OCI-LY7 (cell line): ENCODE measurements at regions not wholly inside any gene's neighbourhood (a gene's known extent, or its start where the extent isn't known, plus 50 kb on each side); places are given as distances from the start of the nearest gene placed in this dataset.
A peak's percentile ranks its signal among the peaks of the same experiment; 100 is the strongest.

Source experiments
- BruUV-seq: library from RNA; stranded (reverse); fragments of 400-500 nt; replicated peaks from 2 replicates; lab custom pipeline; 2021; lab: Mats Ljungman, UMichigan
- CTCF ChIA-PET: fragments of 300-600 bp; sonication (Branson Sonifier 250); formaldehyde crosslinking; loops from one replicate; lab custom pipeline; 2022; ENCODE audit warnings: antibody characterized with exemption; ENCODE audit not compliant: unreplicated experiment; lab: Charles Lee
- POLR2A ChIA-PET: fragments of 300-600 bp; sonication (Branson Sonifier 250); formaldehyde crosslinking; loops from one replicate; lab custom pipeline; 2022; ENCODE audit warnings: antibody characterized with exemption; lab: Charles Lee
- DNase-seq: peaks from one replicate; pipeline ENCODE4 v3.0.0-alpha.2; 2015; ENCODE audit warnings: low spot score
- H2AFZ ChIP-seq: fragments of 200-600 bp; sonication (generic), shearing (Covaris generic); 2 replicates; pipeline ENCODE4 v1.6.1; 2014; ENCODE audit warnings: mild to moderate bottlenecking, antibody characterized with exemption, low read length, moderate library complexity
- H3K27ac ChIP-seq: fragments of 200-600 bp; sonication (generic); 2 replicates; pipeline ENCODE4 v1.5.1; 2014; ENCODE audit warnings: mixed run types, low read depth, mild to moderate bottlenecking, moderate library complexity, low read length, inconsistent platforms; ENCODE audit not compliant: poor library complexity, severe bottlenecking
- H3K36me3 ChIP-seq: fragments of 200-600 bp; sonication (generic); 2 replicates; pipeline ENCODE4 v1.6.1; 2014; ENCODE audit warnings: mild to moderate bottlenecking, antibody characterized with exemption, low read length, moderate library complexity, mixed read lengths; ENCODE audit not compliant: insufficient read depth
- H3K4me1 ChIP-seq: fragments of 200-600 bp; sonication (generic); 2 replicates; pipeline ENCODE4 v1.5.1; 2014; ENCODE audit warnings: mild to moderate bottlenecking, low read length; ENCODE audit not compliant: insufficient read depth, poor library complexity, severe bottlenecking
- H3K4me2 ChIP-seq: fragments of 200-600 bp; sonication (generic); 2 replicates; pipeline ENCODE4 v1.6.1; 2014; ENCODE audit warnings: mild to moderate bottlenecking, low read length
- H3K4me3 ChIP-seq: fragments of 200-600 bp; sonication (generic); 2 replicates; pipeline ENCODE4 v1.5.1; 2014; ENCODE audit warnings: mild to moderate bottlenecking, low read depth, low read length; ENCODE audit not compliant: poor library complexity, severe bottlenecking
- H3K79me2 ChIP-seq: fragments of 200-600 bp; sonication (generic); 2 replicates; pipeline ENCODE4 v1.6.1; 2016; ENCODE audit warnings: low read depth, mild to moderate bottlenecking, low read length, moderate library complexity, mixed read lengths; ENCODE audit not compliant: insufficient read depth
- H3K9me2 ChIP-seq: fragments of 200-600 bp; sonication (generic); 2 replicates; pipeline ENCODE4 v1.6.1; 2016; ENCODE audit warnings: mild to moderate bottlenecking, low read length, mixed read lengths; ENCODE audit not compliant: insufficient read depth
- H3K9me3 ChIP-seq: fragments of 200-600 bp; sonication (generic); 2 replicates; pipeline ENCODE4 v1.6.1; 2014; ENCODE audit warnings: mild to moderate bottlenecking, mixed run types, low read length, mixed read lengths
- H4K20me1 ChIP-seq: fragments of 200-600 bp; sonication (generic); 2 replicates; pipeline ENCODE4 v1.6.1; 2014; ENCODE audit warnings: mild to moderate bottlenecking, antibody characterized with exemption, low read length, moderate library complexity, mixed read lengths; ENCODE audit not compliant: insufficient read depth
- CTCF ChIP-seq: fragments of 200-600 bp; sonication (generic); conservative IDR thresholded peaks from 2 replicates; pipeline ENCODE4 v1.5.1; 2014; ENCODE audit warnings: mild to moderate bottlenecking, antibody characterized with exemption, low read length, moderate library complexity, mixed read lengths
- EZH2phosphoT487 ChIP-seq: fragments of 200-600 bp; sonication (generic); IDR thresholded peaks from 2 replicates; pipeline ENCODE4 v1.6.1; 2018; ENCODE audit warnings: low read depth, borderline replicate concordance, mild to moderate bottlenecking, mixed run types, antibody characterized with exemption, low read length, moderate library complexity, mixed read lengths
- intact Hi-C: fragments of 100-400 bp; cut with micrococcal nuclease; formaldehyde crosslinking; loops from one replicate; pipeline ENCODE4 v1.10.0; 2022; ENCODE audit not compliant: unreplicated experiment

- Histone ChIP-seq H3K27ac (no peak overlapping the region), H3K9me3 (peaks cover 8% of the 10 kb centered on the region; the same call in 1 of the 2 replicates), H4K20me1 (no peaks in the 10 kb centered on the region), H3K4me1 (peaks cover 8% of the 10 kb centered on the region), H3K4me2 (no peak overlapping the region), H3K79me2 (no peaks in the 10 kb centered on the region), H3K36me3 (no peaks in the 10 kb centered on the region), H3K9me2 (no peaks in the 10 kb centered on the region), H3K4me3 (no peak overlapping the region), H2AFZ (peak overlapping the region; percentile 10; the same call in 1 of the 2 replicates)
- TF ChIP-seq EZH2phosphoT487 (no peak), CTCF (no peak)
- CTCF ChIA-PET: no interaction called here
- intact Hi-C loops: no loop called here
- no TSS peak for BruUV-seq
- no peak for DNase-seq
- POLR2A ChIA-PET: interaction anchor here (0.7 to 2.3 kb wide), 6 partner anchors 8 to 23 kb away, joined by 3 to 8 read pairs (median 6); no protein-coding TSS in a partner anchor
Measured at GRCh38 chr4:19167311-19167710, 1084.4 kb upstream of the SLIT2 start.

DNA sequence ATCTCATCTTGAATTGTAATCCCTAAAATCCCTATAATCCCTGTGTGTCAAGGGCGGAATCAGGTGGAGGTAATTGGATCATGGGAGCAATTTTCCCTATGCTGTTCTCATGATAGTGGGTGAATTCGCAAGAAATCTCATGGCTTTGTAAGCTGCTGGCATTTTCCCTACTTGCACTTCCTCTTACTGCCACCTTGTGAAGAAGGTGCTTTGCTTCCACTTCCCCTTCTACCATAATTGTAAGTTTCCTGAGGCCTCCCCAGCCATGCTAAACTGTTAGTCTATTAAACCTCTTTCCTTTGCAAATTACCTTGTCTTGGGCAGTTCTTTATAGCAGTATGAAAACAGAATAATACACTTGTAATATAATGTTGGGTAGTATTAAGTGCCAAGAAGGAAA, 1087.4 kb upstream of the SLIT2 start:
- POLR2A ChIA-PET: no interaction called here
- H3K9me2 ChIP-seq: no peaks in the 10 kb centered on the region
- TF ChIP-seq EZH2phosphoT487 (no peak), CTCF (peak; percentile 51; the same call in 1 of the 2 replicates)
- no peak overlapping the region; the same call in 1 of the 2 replicates for H2AFZ ChIP-seq
- no peaks in the 10 kb centered on the region for H3K79me2 ChIP-seq
- BruUV-seq: no TSS peak
- CTCF ChIA-PET: no interaction called here
- H3K27ac ChIP-seq: no peak overlapping the region
- intact Hi-C loops: no loop called here
- H3K9me3 ChIP-seq: peaks cover 13% of the 10 kb centered on the region; the same call in 1 of the 2 replicates
- H3K4me2 ChIP-seq: no peak overlapping the region
- DNase-seq: peak; percentile 65
- no peaks in the 10 kb centered on the region for H4K20me1 ChIP-seq
- H3K4me3 ChIP-seq: no peak overlapping the region
- peaks cover 8% of the 10 kb centered on the region for H3K4me1 ChIP-seq
- no peaks in the 10 kb centered on the region for H3K36me3 ChIP-seq

DNA sequence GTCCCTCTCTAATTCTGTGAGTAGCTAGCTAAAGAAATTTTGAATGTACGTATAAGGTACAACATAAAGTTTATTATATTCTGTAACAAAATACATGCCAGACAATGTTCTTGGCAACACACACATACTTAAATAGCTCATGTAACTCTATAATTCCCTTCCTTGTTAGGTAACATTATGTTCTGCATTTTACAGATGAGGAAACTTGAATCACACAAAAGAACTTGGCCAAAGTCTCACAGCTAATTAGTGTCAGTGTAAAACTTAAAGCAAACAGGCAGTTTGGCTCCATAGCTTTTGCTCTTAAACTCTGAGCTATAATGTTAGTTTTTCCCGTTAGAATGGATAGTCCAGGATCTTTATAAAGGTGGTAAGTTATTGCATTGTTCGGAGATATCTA, 1091.8 kb upstream of the SLIT2 start:
- POLR2A ChIA-PET: interaction anchor here (0.9 to 1.6 kb wide), 6 partner anchors 8 to 61 kb away, joined by 3 to 7 read pairs (median 5); no protein-coding TSS in a partner anchor
- no TSS peak for BruUV-seq
- intact Hi-C loops: no loop called here

More for the DNA sequence above, 1091.8 kb upstream of the SLIT2 start:
- Histone ChIP-seq H2AFZ (peak overlapping the region; percentile 18; the same call in 1 of the 2 replicates), H3K36me3 (no peaks in the 10 kb centered on the region; the same call in 1 of the 2 replicates), H3K4me3 (no peak overlapping the region), H3K4me1 (peaks cover 8% of the 10 kb centered on the region), H4K20me1 (no peaks in the 10 kb centered on the region), H3K9me3 (peaks cover 42% of the 10 kb centered on the region; the same call in 1 of the 2 replicates), H3K9me2 (no peaks in the 10 kb centered on the region), H3K27ac (no peak overlapping the region), H3K4me2 (no peak overlapping the region), H3K79me2 (no peaks in the 10 kb centered on the region)
- CTCF ChIA-PET: no interaction called here
- DNase-seq: no peak
- TF ChIP-seq CTCF (no peak), EZH2phosphoT487 (no peak)
